ENCODE measurements at regions not wholly inside any gene's neighbourhood (a gene's known extent, or its start where the extent isn't known, plus 50 kb on each side); places are given as distances from the start of the nearest gene placed in this dataset.

- DNase-seq = no peak
- Mint-ChIP-seq H3K4me1 (ENCODE audit: low read depth, unreplicated experiment) (peaks cover 56% of the 10 kb centered on the region), H3K9me3 (ENCODE audit: low read depth, unreplicated experiment) (peaks cover 3% of the 10 kb centered on the region), H3K4me3 (ENCODE audit: low read depth, unreplicated experiment) (no peak overlapping the region), H3K36me3 (ENCODE audit: insufficient read depth, unreplicated experiment) (peaks cover 27% of the 10 kb centered on the region), H3K27me3 (ENCODE audit: unreplicated experiment) (no peaks in the 10 kb centered on the region), H3K27ac (ENCODE audit: unreplicated experiment) (peak overlapping the region; percentile 100)
- CTCF ChIA-PET = no interaction called here
- no peak for TF ChIP-seq CTCF (IDR thresholded peaks at IDR 0.05; ENCODE audit: unreplicated experiment)
- BruUV-seq (replicated peaks) = no TSS peak
- intact Hi-C loops (cut with micrococcal nuclease; ENCODE audit: unreplicated experiment) = loop anchor here (5.0 kb wide), 10 partner anchors 33 to 683 kb away; partner anchors contain the start of gene PIK3R1
Observed at GRCh38 chr5:67774786-67775185, 440.8 kb upstream of the PIK3R1 start.

- H3K27ac Mint-ChIP-seq (ENCODE audit: unreplicated experiment) = peak overlapping the region; percentile 100
- TSS peak; percentile 72 for BruUV-seq (replicated peaks)
- DNase-seq = peak; percentile 47
- no peak for TF ChIP-seq CTCF (IDR thresholded peaks at IDR 0.05; ENCODE audit: unreplicated experiment)
- H3K36me3 Mint-ChIP-seq (ENCODE audit: insufficient read depth, unreplicated experiment) = peaks cover 27% of the 10 kb centered on the region
- H3K4me1 Mint-ChIP-seq (ENCODE audit: low read depth, unreplicated experiment) = peaks cover 61% of the 10 kb centered on the region
- intact Hi-C loops (cut with micrococcal nuclease; ENCODE audit: unreplicated experiment) = loop anchor here (5.0 kb wide), 10 partner anchors 33 to 683 kb away; partner anchors contain the start of gene PIK3R1
- H3K27me3 Mint-ChIP-seq (ENCODE audit: unreplicated experiment) = no peaks in the 10 kb centered on the region
- H3K9me3 Mint-ChIP-seq (ENCODE audit: low read depth, unreplicated experiment) = peaks cover 3% of the 10 kb centered on the region
- CTCF ChIA-PET = interaction anchor here (1.1 kb wide), 1 partner anchor 497 kb away, joined by 3 read pairs; no protein-coding TSS in a partner anchor
- peak overlapping the region; percentile 49 for H3K4me3 Mint-ChIP-seq (ENCODE audit: low read depth, unreplicated experiment)
Observed at GRCh38 chr5:67774267-67774552, 441.3 kb upstream of the PIK3R1 start.

GRCh38 chr5:67773411-67774266, 441.9 kb upstream of the PIK3R1 start:
- intact Hi-C loops (cut with micrococcal nuclease; ENCODE audit: unreplicated experiment) = loop anchor here (1.0 to 5.0 kb wide), 12 partner anchors 34 to 684 kb away; partner anchors contain the start of gene PIK3R1
- peak overlapping the region; percentile 49 for H3K4me3 Mint-ChIP-seq (ENCODE audit: low read depth, unreplicated experiment)

GRCh38 chr5:67771791-67772190, 443.8 kb upstream of the PIK3R1 start:
- H3K27ac Mint-ChIP-seq (ENCODE audit: unreplicated experiment) = peak overlapping the region; percentile 100
- intact Hi-C loops (cut with micrococcal nuclease; ENCODE audit: unreplicated experiment) = loop anchor here (2.0 to 5.0 kb wide), 11 partner anchors 36 to 686 kb away; partner anchors contain the start of gene PIK3R1
- peaks cover 7% of the 10 kb centered on the region for H3K9me3 Mint-ChIP-seq (ENCODE audit: low read depth, unreplicated experiment)
- peaks cover 24% of the 10 kb centered on the region for H3K36me3 Mint-ChIP-seq (ENCODE audit: insufficient read depth, unreplicated experiment)
- H3K27me3 Mint-ChIP-seq (ENCODE audit: unreplicated experiment) = no peaks in the 10 kb centered on the region
- no peak for DNase-seq
- peak overlapping the region; percentile 39 for H3K4me3 Mint-ChIP-seq (ENCODE audit: low read depth, unreplicated experiment)
- no TSS peak for BruUV-seq (replicated peaks)
- H3K4me1 Mint-ChIP-seq (ENCODE audit: low read depth, unreplicated experiment) = peaks cover 66% of the 10 kb centered on the region
- TF ChIP-seq CTCF (IDR thresholded peaks at IDR 0.05; ENCODE audit: unreplicated experiment) = no peak
- CTCF ChIA-PET = interaction anchor here (1.6 kb wide), 1 partner anchor 526 kb away, joined by 4 read pairs; no protein-coding TSS in a partner anchor

More at GRCh38 chr5:67773411-67774266, 441.9 kb upstream of the PIK3R1 start:
- CTCF ChIA-PET = interaction anchor here (0.6 to 1.6 kb wide), 5 partner anchors 442 to 572 kb away, joined by 3 to 4 read pairs (median 4); partner anchors contain the start of gene PIK3R1
- no peak for TF ChIP-seq CTCF (IDR thresholded peaks at IDR 0.05; ENCODE audit: unreplicated experiment)
- peak overlapping the region; percentile 100 for H3K27ac Mint-ChIP-seq (ENCODE audit: unreplicated experiment)
- BruUV-seq (replicated peaks) = no TSS peak
- peaks cover 3% of the 10 kb centered on the region for H3K9me3 Mint-ChIP-seq (ENCODE audit: low read depth, unreplicated experiment)
- H3K36me3 Mint-ChIP-seq (ENCODE audit: insufficient read depth, unreplicated experiment) = peaks cover 27% of the 10 kb centered on the region
- DNase-seq = peak; percentile 75
- H3K4me1 Mint-ChIP-seq (ENCODE audit: low read depth, unreplicated experiment) = peaks cover 67% of the 10 kb centered on the region
- H3K27me3 Mint-ChIP-seq (ENCODE audit: unreplicated experiment) = no peaks in the 10 kb centered on the region
